Cardiac muscle cell (in vitro differentiated cells and primary cell): ENCODE measurements at regions not wholly inside any gene's neighbourhood (a gene's known extent, or its start where the extent isn't known, plus 50 kb on each side); places are given as distances from the start of the nearest gene placed in this dataset.
A peak's percentile ranks its signal among the peaks of the same experiment; 100 is the strongest.

Experiments used
- DNase-seq, 2 donors: peaks; one replicate each; pipeline versions ENCODE4 v3.0.0 to v3.0.0-alpha.2; 2010 to 2017; ENCODE audit warnings: low read depth in 1 of 2, low spot score in 1 of 2
- H3K27ac ChIP-seq: fragments of 200-600 bp; sonication (generic); 2 replicates; pipeline ENCODE4 v1.5.1; 2016
- H3K27me3 ChIP-seq: fragments of 200-600 bp; sonication (generic); 2 replicates; pipeline ENCODE4 v1.6.0; 2016; ENCODE audit warnings: control low read depth
- H3K36me3 ChIP-seq: fragments of 200-600 bp; sonication (generic); 2 replicates; pipeline ENCODE4 v1.5.1; 2016; ENCODE audit warnings: control low read depth
- H3K4me1 ChIP-seq: fragments of 200-600 bp; sonication (generic); 2 replicates; pipeline ENCODE4 v1.8.1; 2017; ENCODE audit warnings: low read depth, mild to moderate bottlenecking, mixed run types
- H3K4me3 ChIP-seq: fragments of 200-600 bp; sonication (generic); 2 replicates; pipeline ENCODE4 v1.5.1; 2016; ENCODE audit warnings: mild to moderate bottlenecking
- H3K9me3 ChIP-seq: fragments of 200-600 bp; sonication (generic); 2 replicates; pipeline ENCODE4 v1.5.1; 2017; ENCODE audit warnings: low read depth, mild to moderate bottlenecking, control low read depth
- TF ChIP-seq, protein P1 (sequence below): IDR thresholded peaks from 2 replicates; pipeline ENCODE4 v1.5.1; 2012; ENCODE audit warnings: low read depth, mild to moderate bottlenecking, low read length

- no peak for DNase-seq
- H3K9me3 ChIP-seq: no peaks in the 10 kb centered on the region
- no peak overlapping the region for H3K4me3 ChIP-seq
- no peak overlapping the region for H3K27ac ChIP-seq
- H3K27me3 ChIP-seq: no peaks in the 10 kb centered on the region
- TF ChIP-seq, protein P1, sequence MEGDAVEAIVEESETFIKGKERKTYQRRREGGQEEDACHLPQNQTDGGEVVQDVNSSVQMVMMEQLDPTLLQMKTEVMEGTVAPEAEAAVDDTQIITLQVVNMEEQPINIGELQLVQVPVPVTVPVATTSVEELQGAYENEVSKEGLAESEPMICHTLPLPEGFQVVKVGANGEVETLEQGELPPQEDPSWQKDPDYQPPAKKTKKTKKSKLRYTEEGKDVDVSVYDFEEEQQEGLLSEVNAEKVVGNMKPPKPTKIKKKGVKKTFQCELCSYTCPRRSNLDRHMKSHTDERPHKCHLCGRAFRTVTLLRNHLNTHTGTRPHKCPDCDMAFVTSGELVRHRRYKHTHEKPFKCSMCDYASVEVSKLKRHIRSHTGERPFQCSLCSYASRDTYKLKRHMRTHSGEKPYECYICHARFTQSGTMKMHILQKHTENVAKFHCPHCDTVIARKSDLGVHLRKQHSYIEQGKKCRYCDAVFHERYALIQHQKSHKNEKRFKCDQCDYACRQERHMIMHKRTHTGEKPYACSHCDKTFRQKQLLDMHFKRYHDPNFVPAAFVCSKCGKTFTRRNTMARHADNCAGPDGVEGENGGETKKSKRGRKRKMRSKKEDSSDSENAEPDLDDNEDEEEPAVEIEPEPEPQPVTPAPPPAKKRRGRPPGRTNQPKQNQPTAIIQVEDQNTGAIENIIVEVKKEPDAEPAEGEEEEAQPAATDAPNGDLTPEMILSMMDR: no peak
- H3K36me3 ChIP-seq: no peaks in the 10 kb centered on the region
- no peaks in the 10 kb centered on the region for H3K4me1 ChIP-seq
Measured at GRCh38 chr21:20388400-20388799, 609.8 kb upstream of the NCAM2 start.

GRCh38 chr21:20396798-20397197, 601.4 kb upstream of the NCAM2 start:
- no peaks in the 10 kb centered on the region for H3K36me3 ChIP-seq
- TF ChIP-seq, protein P1: no peak
- H3K4me3 ChIP-seq: no peak overlapping the region

DNA sequence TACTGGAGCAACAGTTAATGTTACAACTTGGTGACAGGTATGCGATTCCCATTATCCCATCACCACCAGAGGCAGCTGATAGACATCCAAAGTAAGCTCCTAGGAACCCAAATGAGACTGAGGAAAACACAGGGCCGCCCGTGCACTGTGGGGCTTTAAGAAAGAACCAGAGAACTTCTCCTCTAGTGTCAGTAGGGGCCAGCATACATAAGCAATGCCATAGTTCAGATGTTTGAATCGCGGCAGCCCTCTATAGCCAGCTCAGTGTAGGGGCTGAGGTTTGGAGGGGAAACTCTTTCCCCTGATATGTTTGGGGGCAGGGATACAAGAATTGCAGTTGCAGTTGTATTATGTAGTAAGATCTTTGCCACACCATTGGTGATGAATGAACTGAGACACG, 593.3 kb upstream of the NCAM2 start:
- Histone ChIP-seq H3K9me3 (no peaks in the 10 kb centered on the region), H3K27ac (no peak overlapping the region), H3K4me1 (no peaks in the 10 kb centered on the region), H3K36me3 (no peaks in the 10 kb centered on the region), H3K27me3 (no peaks in the 10 kb centered on the region), H3K4me3 (no peak overlapping the region)
- peak in 1 of 2 donors; percentile 13 for DNase-seq
- TF ChIP-seq, protein P1: no peak

More at GRCh38 chr21:20396798-20397197, 601.4 kb upstream of the NCAM2 start:
- no peaks in the 10 kb centered on the region for H3K9me3 ChIP-seq
- H3K27ac ChIP-seq: no peak overlapping the region
- no peaks in the 10 kb centered on the region for H3K27me3 ChIP-seq
- DNase-seq: no peak
- H3K4me1 ChIP-seq: peaks cover 7% of the 10 kb centered on the region

- Histone ChIP-seq H3K27ac (no peak overlapping the region), H3K9me3 (no peaks in the 10 kb centered on the region), H3K4me1 (no peaks in the 10 kb centered on the region), H3K36me3 (no peaks in the 10 kb centered on the region), H3K4me3 (no peak overlapping the region), H3K27me3 (no peaks in the 10 kb centered on the region)
- DNase-seq: no peak
- TF ChIP-seq, protein P1: no peak
Measured at GRCh38 chr21:20418353-20418752, 579.9 kb upstream of the NCAM2 start.

- no peaks in the 10 kb centered on the region for H3K9me3 ChIP-seq
- no peak for DNase-seq
- TF ChIP-seq, protein P1: no peak
- no peak overlapping the region for H3K27ac ChIP-seq
- no peak overlapping the region for H3K4me3 ChIP-seq
- no peaks in the 10 kb centered on the region for H3K4me1 ChIP-seq
- no peaks in the 10 kb centered on the region for H3K36me3 ChIP-seq
- no peaks in the 10 kb centered on the region for H3K27me3 ChIP-seq
Measured at GRCh38 chr21:20419772-20420171, 578.4 kb upstream of the NCAM2 start.

DNA sequence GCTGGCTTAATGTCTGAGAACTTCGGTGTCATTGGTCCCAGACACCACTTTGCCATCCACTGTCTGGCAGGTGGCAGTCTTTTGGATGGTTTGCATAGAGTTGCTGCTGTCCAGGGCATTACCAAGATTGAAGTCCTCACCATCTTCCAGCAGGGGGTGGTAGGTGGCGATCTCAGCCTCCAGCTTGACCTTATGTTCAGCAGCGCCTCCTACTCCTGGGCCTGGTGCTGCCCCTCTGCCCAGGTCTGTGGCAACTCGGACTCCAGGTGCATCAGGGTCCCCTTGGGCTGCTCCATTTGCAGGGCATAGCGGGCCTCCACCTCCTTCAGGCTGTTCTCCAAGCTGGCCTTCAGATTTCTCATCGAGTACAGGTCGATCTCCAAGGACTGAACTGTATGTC, 573.3 kb upstream of the NCAM2 start:
- Histone ChIP-seq H3K36me3 (no peaks in the 10 kb centered on the region), H3K27me3 (no peaks in the 10 kb centered on the region), H3K9me3 (no peaks in the 10 kb centered on the region), H3K4me3 (no peak overlapping the region), H3K4me1 (no peaks in the 10 kb centered on the region), H3K27ac (no peak overlapping the region)
- TF ChIP-seq, protein P1: no peak
- DNase-seq: no peak
